Endodermal cell (in vitro differentiated cells): ENCODE measurements at regions not wholly inside any gene's neighbourhood (a gene's known extent, or its start where the extent isn't known, plus 50 kb on each side); places are given as distances from the start of the nearest gene placed in this dataset.
A peak's percentile ranks its signal among the peaks of the same experiment; 100 is the strongest.

Experiments
- DNase-seq: peaks from one replicate; pipeline ENCODE4 v3.0.0-alpha.2; 2017
- H3K27ac ChIP-seq: 2 replicates; pipeline ENCODE4 v1.5.1; 2013; ENCODE audit warnings: mild to moderate bottlenecking, low read depth, low read length, moderate library complexity
- H3K27me3 ChIP-seq: 2 replicates; pipeline ENCODE4 v1.6.1; 2013; ENCODE audit warnings: mild to moderate bottlenecking, low read length, moderate library complexity; ENCODE audit not compliant: insufficient read depth, control insufficient read depth, poor library complexity, severe bottlenecking
- H3K36me3 ChIP-seq: 2 replicates; pipeline ENCODE4 v1.7.0; 2013; ENCODE audit warnings: mild to moderate bottlenecking, low read length, moderate library complexity; ENCODE audit not compliant: control insufficient read depth, insufficient read depth
- H3K4me1 ChIP-seq: one replicate; pipeline ENCODE4 v1.7.0; 2013; ENCODE audit warnings: low read length; ENCODE audit not compliant: control insufficient read depth, insufficient read depth
- H3K4me3 ChIP-seq: 2 replicates; pipeline ENCODE4 v1.5.1; 2013; ENCODE audit warnings: mild to moderate bottlenecking, low read length, moderate library complexity
- H3K9ac ChIP-seq: 2 replicates; pipeline ENCODE4 v1.6.1; 2013; ENCODE audit warnings: mild to moderate bottlenecking, low read length, moderate library complexity; ENCODE audit not compliant: poor library complexity, severe bottlenecking; ENCODE audit errors: extremely low read depth
- H3K9me3 ChIP-seq: 2 replicates; pipeline ENCODE4 v1.6.1; 2013; ENCODE audit warnings: mild to moderate bottlenecking, low read length, moderate library complexity; ENCODE audit not compliant: control insufficient read depth
- H3K27ac Mint-ChIP-seq: 2 replicates; pipeline ENCODE4 v1.8.0; 2020; ENCODE audit warnings: mixed read lengths
- H3K27me3 Mint-ChIP-seq: 2 replicates; pipeline ENCODE4 v1.8.0; 2021; ENCODE audit warnings: mild to moderate bottlenecking, mixed read lengths; ENCODE audit not compliant: insufficient read depth
- H3K36me3 Mint-ChIP-seq: 2 replicates; pipeline ENCODE4 v1.8.0; 2020; ENCODE audit warnings: low read depth, mixed read lengths
- H3K4me1 Mint-ChIP-seq: 2 replicates; pipeline ENCODE4 v1.8.0; 2020; ENCODE audit warnings: mixed read lengths
- H3K4me3 Mint-ChIP-seq: 2 replicates; pipeline ENCODE4 v1.8.0; 2020; ENCODE audit warnings: mild to moderate bottlenecking, moderate library complexity, mixed read lengths
- H3K9me3 Mint-ChIP-seq: 2 replicates; pipeline ENCODE4 v1.8.0; 2020; ENCODE audit warnings: mild to moderate bottlenecking, mixed read lengths
- CTCF ChIP-seq: fragments of 200-600 bp; sonication (generic); conservative IDR thresholded peaks from 2 replicates; pipeline ENCODE4 v1.5.0; 2021; ENCODE audit warnings: antibody characterized with exemption, mild to moderate bottlenecking
- WGBS, 2 experiments: methylation state at CpG; one replicate each; pipeline versions ENCODE4 v1.1.5 to v1.1.7; 2013; ENCODE audit warnings: missing lambda C conversion rate in 2 of 2, mixed read lengths in 1 of 2; ENCODE audit not compliant: insufficient coverage in 1 of 2, insufficient read length in 1 of 2; 5-methylcytosine and 5-hydroxymethylcytosine counted together

- WGBS, 2 experiments = 65 to 75% methylated on average over 8 to 11 of the region's 11 CpGs
- peak; percentile 68 for DNase-seq
Measured at GRCh38 chr1:22225858-22226589, 83.1 kb upstream of the WNT4 start.

GRCh38 chr1:22228074-22228473, 85.2 kb upstream of the WNT4 start:
- TF ChIP-seq CTCF = no peak
- no peak overlapping the region for H3K27ac Mint-ChIP-seq
- Histone ChIP-seq H3K9ac (no peak overlapping the region), H3K4me1 (peaks cover 2% of the 10 kb centered on the region), H3K27ac (no peak overlapping the region), H3K4me3 (no peak overlapping the region), H3K27me3 (no peaks in the 10 kb centered on the region), H3K9me3 (no peaks in the 10 kb centered on the region), H3K36me3 (no peaks in the 10 kb centered on the region)
- DNase-seq = no peak
- peaks cover 1% of the 10 kb centered on the region for H3K27me3 Mint-ChIP-seq
- no peak overlapping the region for H3K4me3 Mint-ChIP-seq
- H3K4me1 Mint-ChIP-seq = peaks cover 9% of the 10 kb centered on the region
- no peaks in the 10 kb centered on the region for H3K36me3 Mint-ChIP-seq
- no peaks in the 10 kb centered on the region for H3K9me3 Mint-ChIP-seq
- 94 to 100% methylated on average over 6 to 8 of the region's 8 CpGs for WGBS, 2 experiments

More at GRCh38 chr1:22225858-22226589, 83.1 kb upstream of the WNT4 start:
- H3K9me3 ChIP-seq = no peaks in the 10 kb centered on the region
- Mint-ChIP-seq H3K27me3 (no peaks in the 10 kb centered on the region), H3K36me3 (no peaks in the 10 kb centered on the region), H3K27ac (no peak overlapping the region), H3K4me1 (peaks cover 9% of the 10 kb centered on the region), H3K4me3 (no peak overlapping the region), H3K9me3 (no peaks in the 10 kb centered on the region)
- H3K36me3 ChIP-seq = no peaks in the 10 kb centered on the region
- no peak overlapping the region for H3K4me3 ChIP-seq
- peak; percentile 56 for TF ChIP-seq CTCF
- H3K27ac ChIP-seq = peak overlapping the region; percentile 80
- no peaks in the 10 kb centered on the region for H3K27me3 ChIP-seq
- no peak overlapping the region for H3K9ac ChIP-seq
- peaks cover 2% of the 10 kb centered on the region for H3K4me1 ChIP-seq

- H3K27ac ChIP-seq = no peak overlapping the region
- 73 to 82% methylated on average over 5 to 7 of the region's 7 CpGs for WGBS, 2 experiments
- TF ChIP-seq CTCF = no peak
- H3K36me3 Mint-ChIP-seq = no peaks in the 10 kb centered on the region
- no peaks in the 10 kb centered on the region for H3K9me3 Mint-ChIP-seq
- no peaks in the 10 kb centered on the region for H3K9me3 ChIP-seq
- no peaks in the 10 kb centered on the region for H3K27me3 ChIP-seq
- no peak for DNase-seq
- no peak overlapping the region for H3K9ac ChIP-seq
- no peak overlapping the region for H3K4me3 ChIP-seq
- peaks cover 1% of the 10 kb centered on the region for H3K27me3 Mint-ChIP-seq
- no peak overlapping the region for H3K27ac Mint-ChIP-seq
- peaks cover 5% of the 10 kb centered on the region for H3K4me1 ChIP-seq
- peaks cover 9% of the 10 kb centered on the region for H3K4me1 Mint-ChIP-seq
- no peaks in the 10 kb centered on the region for H3K36me3 ChIP-seq
- H3K4me3 Mint-ChIP-seq = no peak overlapping the region
Measured at GRCh38 chr1:22228505-22228911, 85.6 kb upstream of the WNT4 start.
